Cardiac septum (tissue), 1 donor: ENCODE measurements at regions not wholly inside any gene's neighbourhood (a gene's known extent, or its start where the extent isn't known, plus 50 kb on each side); places are given as distances from the start of the nearest gene placed in this dataset.
A peak's percentile ranks its signal among the peaks of the same experiment; 100 is the strongest.
"Not testable (repeated sequence)": the region's sequence is repeated elsewhere in the genome, so short reads cannot be mapped to it uniquely, and the experiment has no call there.

Experiments used
- DNase-seq: peaks from one replicate; pipeline ENCODE4 v3.0.0-alpha.2; 2020; ENCODE audit warnings: low spot score
- intact Hi-C: fragments of 100-400 bp; cut with DNase I; formaldehyde crosslinking; loops from one replicate; pipeline ENCODE4 v1.14.0; 2022
- donor health status: DM: no; HTN: no; CAD: no.

DNA sequence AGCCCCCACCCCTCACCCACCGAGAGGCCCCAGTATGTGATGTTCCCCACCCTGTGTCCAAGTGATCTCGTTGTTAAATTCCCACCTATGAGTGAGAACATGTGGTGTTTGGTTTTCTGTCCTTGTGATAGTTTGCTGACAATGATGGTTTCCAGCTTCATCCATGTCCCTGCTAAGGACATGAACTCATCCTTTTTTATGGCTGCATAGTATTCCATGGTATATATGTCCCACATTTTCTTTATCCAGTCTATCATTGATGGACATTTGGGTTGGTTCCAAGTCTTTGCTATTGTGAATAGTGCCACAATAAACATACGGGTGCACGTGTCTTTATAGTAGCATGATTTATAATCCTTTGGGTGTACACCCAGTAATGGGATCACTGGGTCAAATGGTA is 79.2 kb downstream of the PXDC1 start:
- intact Hi-C loops, DNase-seq: not testable (repeated sequence)

DNA sequence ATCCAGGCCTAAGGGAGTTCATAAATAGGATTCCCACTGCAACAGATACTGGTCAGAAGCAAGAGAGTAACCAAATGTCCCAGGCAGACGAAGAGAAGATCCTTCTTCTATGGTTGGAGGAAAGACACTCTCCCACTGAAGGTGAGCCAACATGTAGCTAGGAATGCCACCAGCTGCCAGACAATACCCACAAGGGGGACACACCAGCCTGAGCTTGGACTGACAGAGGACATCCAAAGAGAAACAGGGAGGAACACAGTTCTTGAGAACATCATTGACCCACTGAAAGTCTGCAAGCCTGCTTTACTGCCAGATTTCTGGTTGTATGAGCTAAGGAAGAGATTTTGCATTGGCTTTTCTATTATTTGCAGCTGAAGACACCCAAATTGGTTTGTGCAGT is 80.1 kb downstream of the PXDC1 start:
- intact Hi-C loops, result no loop called here
- DNase-seq, result no peak

DNA sequence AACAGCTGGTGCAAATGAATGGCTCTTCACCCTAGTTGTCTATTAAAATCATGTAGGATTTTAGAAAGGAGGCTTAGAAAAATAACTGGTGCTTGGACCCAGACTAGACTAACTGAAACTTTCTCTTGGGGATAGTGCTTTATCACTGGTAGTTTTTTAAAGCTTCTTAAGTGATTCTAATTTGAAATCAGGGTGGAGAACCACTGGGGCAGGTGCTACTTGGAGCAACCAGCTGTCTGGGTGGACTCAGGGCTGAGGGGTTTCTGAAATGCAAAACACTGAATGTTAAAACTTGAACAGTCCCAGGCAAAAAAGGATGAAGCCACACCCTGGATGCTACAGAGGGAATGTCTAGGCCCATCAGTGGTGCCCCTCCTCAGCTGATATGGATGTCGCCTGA is 81.2 kb downstream of the PXDC1 start:
- no peak for DNase-seq
- intact Hi-C loops, result no loop called here

DNA sequence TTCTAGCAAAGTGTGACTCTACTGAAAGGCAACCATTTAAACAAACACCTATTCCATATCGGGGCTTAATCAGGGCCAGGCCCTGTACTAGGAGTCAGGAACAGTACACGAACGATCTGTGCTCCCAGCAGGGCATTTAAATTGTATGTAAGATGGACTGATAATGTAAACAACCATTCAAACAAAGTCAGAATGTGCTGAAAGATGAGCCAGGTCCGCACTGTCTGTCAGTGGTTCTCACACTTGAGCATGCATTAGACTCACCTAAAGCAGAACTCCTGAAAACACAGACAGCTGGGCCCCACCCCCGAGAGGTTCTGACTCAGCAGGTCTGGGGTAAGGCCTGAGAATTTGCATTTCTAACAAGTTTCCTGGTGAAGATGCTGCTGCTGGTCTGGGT is 81.6 kb downstream of the PXDC1 start:
- DNase-seq, result no peak
- intact Hi-C loops, result no loop called here

GRCh38 chr6:3665608-3666007 is 85.9 kb downstream of the PXDC1 start:
- intact Hi-C loops, result no loop called here
- no peak for DNase-seq

GRCh38 chr6:3664625-3665041 is 86.9 kb downstream of the PXDC1 start:
- no peak for DNase-seq
- intact Hi-C loops, result no loop called here

GRCh38 chr6:3663811-3664210 is 87.7 kb downstream of the PXDC1 start:
- no peak for DNase-seq
- intact Hi-C loops, result no loop called here

GRCh38 chr6:3663081-3663480 is 88.4 kb downstream of the PXDC1 start:
- DNase-seq, result no peak
- intact Hi-C loops, result no loop called here

- intact Hi-C loops, result no loop called here
- no peak for DNase-seq
Measured at GRCh38 chr6:3661390-3661789, 90.1 kb downstream of the PXDC1 start.

DNA sequence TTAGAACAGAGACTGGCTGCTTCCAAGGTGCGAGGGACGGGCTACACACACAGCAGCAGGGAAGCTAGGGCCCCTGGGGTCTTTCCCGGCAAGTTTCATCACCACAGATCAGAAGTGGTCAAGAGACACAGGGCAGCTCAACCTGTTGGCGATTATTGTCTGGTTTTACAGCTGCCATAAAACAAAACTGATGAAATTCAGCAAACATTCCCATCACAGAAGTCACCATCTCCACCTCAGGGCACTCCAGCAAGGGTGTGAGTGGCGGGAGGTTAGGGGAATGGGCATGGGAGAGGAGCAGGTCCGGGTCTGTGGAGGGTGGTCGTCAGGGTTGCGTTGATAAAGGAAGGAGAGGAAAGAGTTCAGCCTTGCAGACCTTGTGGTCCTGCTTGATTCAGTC is 91.0 kb downstream of the PXDC1 start:
- DNase-seq, result no peak
- intact Hi-C loops, result no loop called here

DNA sequence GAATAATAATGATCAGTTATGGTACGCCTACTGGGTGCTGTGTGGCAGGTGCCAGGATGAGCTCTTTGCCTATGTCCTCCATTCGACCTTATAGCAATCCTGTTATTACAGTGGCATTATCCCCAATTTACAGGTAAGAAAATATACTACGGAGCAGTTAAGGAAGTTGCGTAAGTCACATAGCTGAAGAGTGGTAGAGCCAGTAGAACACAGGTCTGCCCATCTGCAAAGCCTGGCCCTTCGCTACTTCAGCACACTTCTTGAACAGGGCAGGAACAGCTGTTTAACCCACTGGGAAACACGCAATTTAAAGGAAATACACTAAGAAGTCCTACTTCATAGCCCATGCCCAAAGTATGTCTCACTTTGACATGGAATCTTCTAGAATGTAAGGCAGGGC is 91.8 kb downstream of the PXDC1 start:
- intact Hi-C loops, result no loop called here
- DNase-seq, result no peak

GRCh38 chr6:3656076-3656475 is 95.4 kb downstream of the PXDC1 start:
- DNase-seq, result no peak
- intact Hi-C loops, result no loop called here

DNA sequence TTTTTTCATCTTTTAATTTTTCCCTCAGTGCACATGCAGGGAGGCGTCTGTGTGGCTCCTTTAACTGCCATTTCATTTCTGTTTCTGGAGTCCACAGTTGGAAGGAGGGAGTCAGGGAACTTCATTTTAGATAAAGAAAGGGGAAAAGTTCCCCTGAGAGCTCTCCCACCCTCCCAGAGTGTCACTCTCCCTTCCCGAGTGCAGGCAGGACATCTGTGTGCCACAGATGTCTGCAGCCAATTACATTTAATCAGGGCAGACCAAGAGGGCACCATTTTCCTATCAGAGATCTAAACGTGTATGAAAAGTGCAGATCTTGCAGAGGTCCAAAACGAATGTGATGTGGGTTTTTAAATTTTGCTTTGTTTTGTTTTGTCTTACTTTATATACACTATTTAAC is 96.6 kb downstream of the PXDC1 start:
- no peak for DNase-seq
- intact Hi-C loops, result no loop called here

- intact Hi-C loops, result no loop called here
- DNase-seq, result no peak
Measured at GRCh38 chr6:3654436-3654835, 97.1 kb downstream of the PXDC1 start.

GRCh38 chr6:3653528-3654070 is 97.9 kb downstream of the PXDC1 start:
- intact Hi-C loops, result no loop called here
- no peak for DNase-seq

DNA sequence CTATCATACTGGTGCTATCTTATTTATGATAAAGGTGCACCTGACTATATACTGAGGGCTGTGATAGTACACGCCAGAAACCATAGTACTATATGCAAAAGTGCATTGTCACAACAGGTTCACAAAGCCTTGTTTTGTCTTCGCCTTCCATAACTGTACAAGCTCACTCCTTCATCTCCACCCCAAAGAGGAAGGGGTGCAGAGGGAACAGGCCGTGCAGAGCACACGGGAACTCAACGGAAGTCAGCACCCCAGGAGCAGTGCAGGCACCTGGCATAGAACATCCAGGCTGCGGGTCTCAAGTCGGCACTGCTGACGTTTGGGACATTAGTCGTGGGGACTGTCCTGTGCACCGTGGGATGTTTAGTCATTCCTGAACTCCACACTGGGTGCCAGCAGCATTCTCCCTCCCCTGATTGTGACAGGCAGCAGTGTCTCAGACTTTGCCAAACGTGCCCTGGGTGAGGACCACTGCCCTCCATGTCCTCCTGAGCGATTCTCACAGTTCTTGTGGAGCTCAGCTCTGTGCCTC is 99.7 kb downstream of the PXDC1 start:
- intact Hi-C loops, result no loop called here
- no peak for DNase-seq

- intact Hi-C loops, result no loop called here
- no peak for DNase-seq
Measured at GRCh38 chr6:3650959-3651697, 100.4 kb downstream of the PXDC1 start.

GRCh38 chr6:3650076-3650958 is 101.2 kb downstream of the PXDC1 start:
- DNase-seq, result no peak
- intact Hi-C loops, result no loop called here

DNA sequence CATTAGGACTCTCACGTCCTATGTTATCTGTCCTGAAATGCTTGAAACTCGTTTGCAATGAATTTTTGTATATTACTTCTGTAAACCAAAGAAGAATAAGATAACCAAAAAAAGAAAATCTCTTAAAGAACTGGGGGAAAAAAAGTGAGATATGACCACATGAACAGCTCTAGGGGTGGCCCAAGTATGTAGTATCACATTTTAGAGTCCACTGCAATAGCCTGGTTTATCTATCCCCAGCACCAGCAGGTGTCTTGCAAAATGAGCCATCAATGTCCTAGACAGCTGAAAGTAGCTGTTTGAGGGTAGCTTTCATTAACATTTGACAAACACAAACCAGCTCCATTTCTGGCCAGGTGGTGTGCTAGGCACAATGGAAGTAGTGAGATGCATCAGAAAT is 102.8 kb downstream of the PXDC1 start:
- DNase-seq, result no peak
- intact Hi-C loops, result no loop called here

DNA sequence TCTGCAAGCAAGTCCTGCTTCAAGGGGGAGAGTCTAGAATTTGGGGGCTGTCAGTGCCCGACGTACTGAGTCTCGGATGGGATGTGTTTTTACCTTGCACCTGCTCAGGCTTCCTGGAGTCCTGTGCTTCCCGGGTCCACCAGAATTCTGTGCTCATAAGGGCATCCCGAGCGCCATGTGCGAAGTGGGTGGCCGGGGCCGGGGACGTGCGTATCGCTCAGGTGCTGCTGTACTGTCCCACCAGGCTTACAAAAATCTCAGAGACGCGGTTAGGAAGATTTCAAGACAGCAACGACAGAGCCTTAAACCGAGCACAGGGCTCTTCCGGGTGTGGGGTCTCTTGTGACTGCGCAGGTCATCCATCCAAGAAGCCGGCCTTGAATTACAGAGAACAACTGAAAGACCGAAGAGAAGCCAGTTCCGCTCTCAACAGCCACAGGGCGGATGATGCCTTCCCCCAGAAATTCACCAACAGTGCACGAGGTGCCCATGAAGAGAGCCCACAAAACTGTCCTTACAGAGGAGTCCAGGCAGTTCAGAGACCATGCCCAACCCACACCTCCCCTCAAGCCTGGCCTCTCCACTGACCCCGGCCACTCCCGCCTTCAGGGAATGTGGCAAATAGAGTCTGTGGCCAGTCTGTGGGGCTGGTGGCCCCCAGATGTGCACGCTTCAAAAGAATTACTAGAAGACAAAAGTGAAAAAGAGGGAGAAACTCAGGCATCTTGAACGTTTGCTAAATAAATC is 104.7 kb downstream of the PXDC1 start:
- intact Hi-C loops, result no loop called here
- DNase-seq, result peak; percentile 24
